HCT116 (cell line): ENCODE measurements at regions not wholly inside any gene's neighbourhood (a gene's known extent, or its start where the extent isn't known, plus 50 kb on each side); places are given as distances from the start of the nearest gene placed in this dataset.

Experiments
- ATAC-seq: fragments of 200-7000 bp; cut with Tn5 transposase; 2 replicates; pipeline ENCODE4 v1.9.1; 2020; ENCODE audit warnings: mild to moderate bottlenecking, moderate library complexity
- BruUV-seq: library from RNA; stranded (reverse); fragments of 400-500 nt; replicated peaks from 2 replicates; lab custom pipeline; 2021; lab: Mats Ljungman, UMichigan
- CTCF ChIA-PET: fragments of 300-600 bp; sonication (Branson Sonifier 250); formaldehyde crosslinking; loops from one replicate; lab custom pipeline; 2021; ENCODE audit warnings: antibody characterized with exemption; lab: Charles Lee
- POLR2A ChIA-PET: fragments of 300-600, 350-600 bp; sonication (Branson Sonifier 250); formaldehyde crosslinking; loops from one replicate; lab custom pipeline; 2021; ENCODE audit warnings: antibody characterized with exemption; lab: Charles Lee
- RAD21 ChIA-PET, 2 experiments: fragments of 300-600 bp; sonication (Branson Sonifier 250); formaldehyde crosslinking; loops; one replicate each; lab custom pipeline; 2023; ENCODE audit warnings: low total read pairs in 2 of 2; ENCODE audit not compliant: uncharacterized antibody in 2 of 2, unreplicated experiment in 2 of 2, low non-redundant PET in 1 of 2; lab: Charles Lee
- DNase-seq: peaks from one replicate; pipeline ENCODE4 v3.0.0-alpha.2; 2010; ENCODE audit warnings: low read depth, low spot score
- H2AFZ ChIP-seq: fragments of 200-600 bp; shearing (Covaris generic), sonication (generic); 2 replicates; pipeline ENCODE4 v1.6.1; 2017; ENCODE audit warnings: low read depth, mixed run types, mixed read lengths, antibody characterized with exemption, low read length; ENCODE audit not compliant: poor library complexity, severe bottlenecking
- H3K27ac ChIP-seq: 2 replicates; pipeline ENCODE4 v1.5.1; 2012; ENCODE audit warnings: low read depth, low read length
- H3K27me3 ChIP-seq: fragments of 200-600 bp; sonication (generic); 2 replicates; pipeline ENCODE4 v1.6.1; 2016; ENCODE audit warnings: mixed run types, low read length, mixed read lengths; ENCODE audit not compliant: insufficient read depth
- H3K36me3 ChIP-seq, 2 experiments: fragments of 200-500 bp in 1 of 2; fragments of 200-600 bp in 1 of 2; sonication (Bioruptor generic) in 1 of 2; sonication (generic) in 1 of 2; 2 replicates each; pipeline versions ENCODE4 v1.5.1 to v1.6.1; 2014 to 2016; ENCODE audit warnings: low read length in 2 of 2, inconsistent platforms in 1 of 2, mixed read lengths in 1 of 2, mixed run types in 1 of 2; ENCODE audit not compliant: insufficient read depth in 2 of 2, control insufficient read depth in 1 of 2
- H3K4me1 ChIP-seq, 2 experiments: fragments of 200-600 bp in 1 of 2; sonication (generic) in 1 of 2; 2 replicates each; pipeline versions ENCODE4 v1.5.1 to v1.6.1; 2012 to 2017; ENCODE audit warnings: low read length in 2 of 2, inconsistent platforms in 1 of 2, mild to moderate bottlenecking in 1 of 2, mixed read lengths in 1 of 2, mixed run types in 1 of 2, moderate library complexity in 1 of 2; ENCODE audit not compliant: insufficient read depth in 2 of 2, control insufficient read depth in 1 of 2
- H3K4me2 ChIP-seq: fragments of 200-600 bp; sonication (generic); 2 replicates; pipeline ENCODE4 v1.6.1; 2017; ENCODE audit warnings: mixed run types, low read length, mixed read lengths
- H3K4me3 ChIP-seq, 2 experiments: fragments of 200-600 bp in 1 of 2; sonication (generic) in 1 of 2; replicated peaks in 1 of 2; 2 replicates each; pipeline ENCODE4 v1.5.1; 2011 to 2016; ENCODE audit warnings: low read length in 2 of 2, control low read depth in 1 of 2, low read depth in 1 of 2, mild to moderate bottlenecking in 1 of 2, mixed read lengths in 1 of 2, mixed run types in 1 of 2
- H3K79me2 ChIP-seq: fragments of 200-600 bp; sonication (generic); 2 replicates; pipeline ENCODE4 v1.6.1; 2017; ENCODE audit warnings: mild to moderate bottlenecking, mixed run types, low read length, moderate library complexity, mixed read lengths; ENCODE audit not compliant: insufficient read depth
- H3K9ac ChIP-seq: fragments of 200-600 bp; sonication (generic); 2 replicates; pipeline ENCODE4 v1.6.1; 2016; ENCODE audit warnings: low read length, mixed read lengths
- H3K9me2 ChIP-seq: fragments of 200-600 bp; sonication (generic), shearing (Covaris generic); 2 replicates; pipeline ENCODE4 v1.6.1; 2017; ENCODE audit warnings: mixed run types, mild to moderate bottlenecking, moderate library complexity; ENCODE audit not compliant: insufficient read depth
- H3K9me3 ChIP-seq, 2 experiments: fragments of 200-500 bp in 1 of 2; fragments of 200-600 bp in 1 of 2; sonication (Bioruptor generic) in 1 of 2; sonication (generic) in 1 of 2; 2 replicates each; pipeline ENCODE4 v1.6.1; 2014 to 2017; ENCODE audit warnings: low read length in 2 of 2, mixed read lengths in 2 of 2, inconsistent platforms in 1 of 2, low read depth in 1 of 2, mild to moderate bottlenecking in 1 of 2, mixed run types in 1 of 2, moderate library complexity in 1 of 2; ENCODE audit not compliant: control insufficient read depth in 1 of 2, insufficient read depth in 1 of 2
- H4K20me1 ChIP-seq: fragments of 200-600 bp; sonication (generic), shearing (Covaris generic); 2 replicates; pipeline ENCODE4 v1.6.1; 2017; ENCODE audit warnings: mixed run types, mild to moderate bottlenecking, moderate library complexity; ENCODE audit not compliant: insufficient read depth
- ATF3 ChIP-seq: IDR thresholded peaks from 2 replicates; pipeline ENCODE4 v1.6.1; 2012
- CEBPB ChIP-seq: IDR thresholded peaks from 2 replicates; pipeline ENCODE4 v1.6.1; 2012; ENCODE audit warnings: low read depth
- EGR1 ChIP-seq: IDR thresholded peaks from 2 replicates; pipeline ENCODE4 v1.6.1; 2012; ENCODE audit warnings: low read depth
- ELF1 ChIP-seq: IDR thresholded peaks from 2 replicates; pipeline ENCODE4 v1.6.1; 2012; ENCODE audit warnings: low read depth, borderline replicate concordance
- EZH2 ChIP-seq: fragments of 200-600 bp; sonication (generic); IDR thresholded peaks from 2 replicates; pipeline ENCODE4 v1.6.1; 2017; ENCODE audit warnings: antibody characterized with exemption, mixed run types
- EZH2phosphoT487 ChIP-seq: fragments of 200-600 bp; IDR thresholded peaks from 2 replicates; pipeline ENCODE4 v1.6.1; 2018; ENCODE audit warnings: antibody characterized with exemption, borderline replicate concordance
- FOSL1 ChIP-seq: IDR thresholded peaks from 2 replicates; pipeline ENCODE4 v1.6.1; 2012; ENCODE audit warnings: low read depth
- MAX ChIP-seq: IDR thresholded peaks from 2 replicates; pipeline ENCODE4 v1.6.1; 2012
- POLR2A ChIP-seq: IDR thresholded peaks from 2 replicates; pipeline ENCODE4 v1.7.0; 2011; ENCODE audit warnings: borderline replicate concordance; ENCODE audit not compliant: insufficient read depth, insufficient read length; ENCODE audit errors: extremely low read depth
- POLR2AphosphoS5 ChIP-seq: IDR thresholded peaks from 2 replicates; pipeline ENCODE4 v1.6.1; 2011; ENCODE audit warnings: mild to moderate bottlenecking, low read depth, low read length, moderate library complexity
- REST ChIP-seq: IDR thresholded peaks from 2 replicates; pipeline ENCODE4 v1.6.1; 2012; ENCODE audit warnings: low read depth
- SIN3A ChIP-seq: IDR thresholded peaks from 2 replicates; pipeline ENCODE4 v1.6.1; 2012; ENCODE audit warnings: low read depth
- SP1 ChIP-seq: IDR thresholded peaks from 2 replicates; pipeline ENCODE4 v1.6.1; 2012; ENCODE audit warnings: low read depth
- YY1 ChIP-seq: IDR thresholded peaks from 2 replicates; pipeline ENCODE4 v1.6.1; 2011; ENCODE audit warnings: low read length, low read depth, moderate library complexity, mild to moderate bottlenecking; ENCODE audit not compliant: insufficient replicate concordance; ENCODE audit errors: extremely low read depth
- ZBTB33 ChIP-seq: IDR thresholded peaks from 2 replicates; pipeline ENCODE4 v1.6.1; 2011; ENCODE audit warnings: mild to moderate bottlenecking, low read length, moderate library complexity; ENCODE audit not compliant: insufficient replicate concordance; ENCODE audit errors: extremely low read depth
- ZFX ChIP-seq: fragments of 450-650 bp; IDR thresholded peaks from 2 replicates; pipeline ENCODE4 v1.6.1; 2017
- ZNF274 ChIP-seq: fragments of 200-500 bp; sonication (Bioruptor generic); IDR thresholded peaks from 2 replicates; pipeline ENCODE4 v1.6.1; 2014; ENCODE audit warnings: mild to moderate bottlenecking, low read depth, low read length, inconsistent platforms
- intact Hi-C: fragments of 100-400 bp; cut with micrococcal nuclease; formaldehyde crosslinking; loops from 2 replicates; pipeline ENCODE4 v1.10.0; 2022

- H2AFZ ChIP-seq: no peak overlapping the region
- no peaks in the 10 kb centered on the region for H4K20me1 ChIP-seq
- H3K27me3 ChIP-seq: no peaks in the 10 kb centered on the region
- H3K9me2 ChIP-seq: no peaks in the 10 kb centered on the region
- H3K36me3 ChIP-seq: no peaks in the 10 kb centered on the region
- ChIA-PET RAD21 (no interaction called here), POLR2A (no interaction called here), CTCF (no interaction called here)
- no peak overlapping the region for H3K27ac ChIP-seq
- H3K79me2 ChIP-seq: no peaks in the 10 kb centered on the region
- BruUV-seq: no TSS peak
- no peak for DNase-seq
- ATAC-seq: no peak
- no peak overlapping the region for H3K9ac ChIP-seq
- H3K4me3 ChIP-seq: no peak overlapping the region
- intact Hi-C loops: no loop called here
- peaks cover 7 to 9% of the 10 kb centered on the region in 2 experiments; a peak in 2 of 4 replicates for H3K9me3 ChIP-seq
- no peaks in the 10 kb centered on the region for H3K4me1 ChIP-seq
- no peak for TF ChIP-seq EGR1
- no peak for TF ChIP-seq ATF3
- no peak for TF ChIP-seq CEBPB
- no peak for TF ChIP-seq SIN3A
- no peak for TF ChIP-seq ELF1
- no peak for TF ChIP-seq EZH2
- TF ChIP-seq MAX: no peak
- no peak for TF ChIP-seq ZBTB33
- TF ChIP-seq FOSL1: no peak
- no peak for TF ChIP-seq POLR2AphosphoS5
- TF ChIP-seq EZH2phosphoT487: no peak
- TF ChIP-seq SP1: no peak
- TF ChIP-seq ZNF274: no peak
- TF ChIP-seq POLR2A: no peak
- no peak for TF ChIP-seq ZFX
- no peak for TF ChIP-seq REST
- TF ChIP-seq YY1: no peak
- H3K4me2 ChIP-seq: no peak overlapping the region
Observed at GRCh38 chr9:117974108-117974507, 269.9 kb downstream of the TLR4 start.
